HG03342 (cell line): ENCODE measurements at regions not wholly inside any gene's neighbourhood (a gene's known extent, or its start where the extent isn't known, plus 50 kb on each side); places are given as distances from the start of the nearest gene placed in this dataset.

Experiments used
- ATAC-seq: cut with Tn5 transposase; IDR thresholded peaks from one replicate; pipeline ENCODE4 v1.9.1; 2021; ENCODE audit warnings: mild to moderate bottlenecking, moderate library complexity; ENCODE audit not compliant: unreplicated experiment

DNA sequence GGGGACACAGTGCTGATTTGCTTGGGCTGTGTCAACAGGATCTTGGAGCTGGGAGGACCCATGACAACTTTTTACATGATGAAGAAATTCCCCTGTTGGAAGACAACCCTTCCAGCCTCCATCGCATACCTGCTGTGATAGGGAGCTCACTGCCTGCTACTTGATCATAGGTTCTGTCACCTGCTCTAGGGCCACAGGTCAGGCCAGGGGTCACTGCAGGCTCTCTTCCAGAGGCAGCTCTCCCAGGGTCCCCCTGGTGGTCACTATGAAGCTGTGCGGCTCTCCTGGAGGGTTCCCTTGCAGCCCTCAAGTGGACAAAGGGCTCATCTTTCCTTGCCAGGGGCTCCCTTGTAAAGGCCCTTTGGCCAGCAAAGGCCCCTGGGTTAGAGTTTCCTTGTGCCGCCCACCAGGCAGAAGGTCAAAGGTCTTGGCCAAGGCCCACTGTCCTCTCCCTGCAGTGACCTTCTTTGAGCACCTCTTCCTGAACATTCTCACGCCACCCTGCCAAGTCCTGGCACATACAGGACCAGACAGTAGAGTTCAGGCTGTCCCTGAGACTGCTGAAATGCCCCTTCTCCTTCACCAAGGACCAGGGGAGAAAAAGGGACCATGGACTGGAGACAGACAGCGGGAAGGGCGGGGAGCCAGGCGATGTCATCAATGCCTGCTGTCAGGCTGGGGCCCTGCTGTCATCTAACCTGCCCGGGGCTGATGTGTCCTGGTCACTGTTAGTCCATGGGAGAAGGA, 345.1 kb downstream of the DYSF start:
- ATAC-seq: peak; percentile 56

DNA sequence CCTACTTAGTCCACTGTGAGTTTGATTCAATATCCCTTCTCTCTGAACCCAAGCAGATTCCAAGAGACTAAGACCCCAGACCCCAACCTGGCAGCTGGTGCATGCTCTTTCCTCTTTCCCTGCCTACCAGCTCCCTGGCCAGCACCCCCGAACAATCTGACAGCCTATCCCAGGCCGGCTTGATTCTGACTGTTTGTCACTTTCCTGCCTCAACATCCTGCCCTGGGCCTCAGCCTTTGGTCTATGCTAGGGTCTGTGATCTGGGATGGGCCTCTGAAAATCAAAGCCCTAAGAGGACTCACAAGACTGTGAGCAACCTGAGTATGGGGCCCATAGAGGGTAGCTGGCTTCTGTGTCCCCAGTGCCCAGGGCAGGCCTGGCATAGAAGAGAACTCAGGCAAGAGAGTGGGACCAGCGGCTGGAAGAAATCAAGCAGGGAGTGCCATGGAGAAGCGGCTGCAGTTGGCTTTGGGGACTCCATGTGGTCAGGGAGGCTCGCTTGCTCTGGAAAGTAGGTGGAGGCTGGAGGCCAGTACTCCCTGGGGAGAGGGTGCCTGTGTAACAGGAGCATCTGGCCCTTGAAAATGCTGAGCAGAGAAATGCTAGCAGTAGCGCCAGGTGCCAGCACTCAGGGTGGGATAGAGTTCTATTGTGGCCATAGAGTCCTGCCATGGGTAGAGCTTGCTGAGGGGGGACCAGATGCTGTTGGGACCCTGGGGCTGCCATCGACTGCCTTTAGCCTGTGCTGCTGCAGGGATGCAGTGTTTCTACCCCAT, 343.9 kb downstream of the DYSF start:
- ATAC-seq: no peak

DNA sequence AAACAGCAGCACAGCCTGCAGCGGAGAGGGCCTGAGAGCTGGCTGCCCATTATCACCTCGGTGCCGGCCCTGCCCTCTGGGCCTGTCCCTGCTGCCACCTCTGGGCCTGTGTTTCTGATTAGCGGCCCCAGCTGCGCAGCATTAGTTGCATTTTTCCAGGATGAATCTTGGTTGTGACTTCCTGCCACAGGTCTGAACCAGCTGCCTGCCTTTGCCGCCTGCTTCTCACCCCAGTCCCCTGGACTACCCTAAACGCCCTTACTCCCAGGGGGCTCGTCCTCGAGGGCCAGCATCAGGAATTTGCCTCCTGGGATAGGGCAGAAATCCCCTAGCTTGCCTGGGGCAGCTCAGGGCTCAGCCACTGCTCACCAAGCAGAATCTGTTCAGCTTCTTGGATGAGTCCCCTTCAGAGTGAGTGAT, 342.8 kb downstream of the DYSF start:
- no peak for ATAC-seq

DNA sequence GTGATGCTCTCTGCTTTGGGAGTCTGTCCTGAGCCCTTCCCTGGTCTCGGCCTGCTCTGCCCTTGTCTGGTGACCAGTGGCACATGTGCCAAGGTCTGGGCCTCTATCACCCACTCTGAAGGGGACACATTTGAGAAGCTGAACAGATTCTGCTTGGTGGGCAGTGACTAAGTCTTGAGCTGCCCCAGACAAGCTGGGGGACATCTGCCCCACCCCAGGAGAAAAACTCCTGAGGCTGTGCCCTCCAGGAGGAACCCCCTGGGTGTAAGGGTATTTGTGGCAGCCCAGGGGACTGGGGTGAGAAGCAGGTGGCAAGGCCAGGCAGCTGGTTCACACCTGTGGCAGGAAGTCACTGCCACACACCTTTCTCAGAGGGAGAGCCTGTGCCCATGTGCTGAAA, 342.1 kb downstream of the DYSF start:
- ATAC-seq: no peak

GRCh38 chr2:71794611-71795010, 341.2 kb downstream of the DYSF start:
- ATAC-seq: no peak

DNA sequence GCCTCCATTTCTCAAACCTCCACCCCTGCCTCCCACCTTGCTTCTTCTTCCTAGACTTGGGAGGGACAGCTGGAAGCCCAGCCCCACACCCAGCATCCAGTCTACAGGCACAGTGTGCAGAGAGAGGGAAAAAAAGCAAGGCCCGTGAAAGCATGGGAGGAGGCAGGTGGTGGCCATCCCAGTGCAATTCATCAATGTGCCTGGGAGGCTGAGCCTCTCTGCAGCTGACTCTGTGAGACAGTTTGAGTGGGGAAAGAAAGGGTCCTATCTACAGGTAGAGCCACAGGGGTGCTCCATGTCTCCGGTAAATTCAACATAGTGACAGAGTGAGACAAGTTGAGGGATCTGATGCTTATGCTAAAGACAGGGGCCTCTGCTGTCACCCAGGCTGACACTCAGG, 340.6 kb downstream of the DYSF start:
- ATAC-seq: no peak

GRCh38 chr2:71792926-71793761, 339.8 kb downstream of the DYSF start:
- ATAC-seq: no peak

DNA sequence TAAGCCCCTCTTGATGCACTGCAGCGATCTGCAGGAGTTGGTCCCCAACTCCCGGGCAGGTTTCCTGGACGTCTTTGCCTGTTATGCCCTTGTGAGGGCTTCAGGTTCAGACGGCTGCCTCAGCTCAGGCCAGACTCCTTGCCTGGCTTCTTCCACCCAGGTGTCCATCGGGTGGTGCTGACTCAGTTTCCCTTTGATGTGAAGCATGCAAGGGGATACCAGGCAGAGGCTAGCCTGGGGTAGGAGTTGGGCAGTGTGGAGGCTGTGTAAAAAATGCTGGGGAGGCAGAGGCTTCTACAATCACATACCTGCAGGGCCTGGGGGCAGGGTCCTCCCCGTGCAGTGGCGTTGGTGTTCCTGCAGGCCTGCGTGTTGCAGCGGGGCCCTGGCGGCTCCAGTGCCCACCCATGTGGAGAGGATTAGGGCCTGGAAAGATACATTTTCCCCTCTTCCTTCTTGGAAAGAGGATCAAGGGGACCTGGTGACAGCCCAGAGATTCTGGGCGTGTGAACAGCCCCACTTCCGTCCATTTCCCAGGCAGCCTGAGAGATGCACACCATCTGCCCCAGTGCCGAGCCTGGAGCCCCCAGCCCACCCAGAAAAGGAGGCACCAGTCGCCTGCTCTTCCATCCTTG, 338.3 kb downstream of the DYSF start:
- no peak for ATAC-seq

DNA sequence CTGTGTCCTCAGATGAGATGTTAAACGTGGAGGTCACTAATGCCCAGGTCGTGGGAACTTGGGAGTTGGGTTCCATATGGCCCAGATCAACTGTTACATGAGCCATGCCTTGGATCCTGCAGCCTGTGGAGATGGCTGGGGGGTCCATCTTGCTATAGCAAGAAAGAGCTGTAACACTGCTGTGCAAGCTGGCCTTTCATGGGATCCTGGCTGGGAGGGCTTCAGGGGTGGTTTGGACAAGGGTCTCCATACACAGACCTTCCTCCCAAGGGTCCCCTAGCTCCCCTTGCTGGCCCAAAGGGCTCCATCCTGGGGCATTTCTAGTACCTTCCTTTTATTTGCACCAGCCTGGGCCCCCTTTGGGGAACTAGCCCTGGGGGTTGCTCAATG, 337.7 kb downstream of the DYSF start:
- ATAC-seq: no peak

DNA sequence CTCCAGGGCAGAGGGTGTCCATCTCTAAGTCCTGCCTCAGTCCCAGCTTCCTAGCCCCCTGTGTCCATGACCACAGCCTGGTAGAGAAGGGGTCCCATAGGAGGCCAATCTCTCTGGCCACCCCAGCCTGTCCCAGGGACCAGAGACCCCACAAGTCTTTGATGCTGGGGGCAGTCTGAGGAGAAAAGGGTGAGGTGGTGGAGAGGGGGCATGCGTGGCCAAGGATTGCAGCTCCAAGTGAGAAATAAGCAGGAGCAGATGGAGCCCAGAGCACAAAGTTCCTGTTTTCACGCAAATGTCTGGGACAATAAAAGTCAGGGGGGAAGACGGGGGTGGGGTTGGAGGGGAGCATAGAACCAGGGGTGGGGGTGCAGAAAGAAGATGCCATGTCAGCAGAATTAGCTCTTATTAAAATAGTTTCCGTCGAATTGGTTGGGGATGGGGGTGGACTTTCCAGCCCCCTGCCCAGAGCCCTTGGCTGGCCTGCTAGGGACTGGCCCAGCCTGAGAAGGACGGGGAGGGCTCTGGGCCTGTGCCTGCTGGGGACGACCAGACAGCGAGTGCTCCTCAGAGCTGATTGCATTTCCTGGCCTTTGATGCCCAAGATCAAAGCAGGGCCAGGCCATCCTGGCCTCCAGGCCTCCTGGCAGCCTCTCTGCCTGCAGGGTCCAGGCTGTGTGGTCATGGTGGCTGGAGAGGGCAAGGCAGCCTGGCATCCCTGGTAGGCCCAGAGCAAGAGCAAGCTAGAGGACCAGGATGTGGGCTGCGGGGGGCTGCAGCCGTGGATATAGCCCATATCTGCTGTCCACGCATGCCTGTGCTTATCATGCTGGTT, 337.1 kb downstream of the DYSF start:
- no peak for ATAC-seq

GRCh38 chr2:71789556-71790204, 336.3 kb downstream of the DYSF start:
- no peak for ATAC-seq

GRCh38 chr2:71788601-71789240, 335.4 kb downstream of the DYSF start:
- no peak for ATAC-seq

- ATAC-seq: no peak
Observed at GRCh38 chr2:71788186-71788525, 334.8 kb downstream of the DYSF start.

DNA sequence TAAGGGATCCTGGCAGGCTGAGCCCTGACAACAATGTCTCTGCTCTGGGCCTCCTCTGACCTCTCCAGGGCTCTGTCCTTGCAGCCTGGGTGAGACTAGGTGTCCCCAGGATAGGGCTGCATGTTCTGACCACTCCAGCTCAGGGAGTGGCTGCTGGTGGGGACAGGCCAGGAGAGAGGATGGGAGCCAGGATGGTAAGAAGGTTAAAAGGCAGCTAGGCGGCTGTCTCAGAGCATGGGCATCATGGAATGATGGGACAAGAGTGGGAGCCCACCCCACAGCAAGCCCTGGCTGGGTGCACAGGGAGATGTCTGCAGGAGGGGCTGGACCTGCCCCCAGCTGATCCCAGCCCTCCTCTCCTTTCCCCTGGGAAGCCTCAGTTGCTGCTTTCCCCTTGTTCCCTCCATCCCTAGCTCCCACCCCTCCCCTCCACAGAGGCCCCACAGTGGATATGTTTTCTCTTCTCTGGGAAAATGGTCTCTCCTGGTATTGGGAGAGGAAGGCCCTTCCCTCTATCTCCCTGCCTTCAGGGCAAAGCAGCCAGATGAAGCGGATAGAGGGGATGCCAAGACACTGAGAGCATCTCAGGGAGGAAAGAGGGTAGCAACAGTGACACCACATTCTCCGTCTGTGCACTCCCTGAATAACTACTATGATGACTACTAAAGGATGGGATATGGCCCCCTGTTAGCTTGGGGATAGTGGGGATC, 334.3 kb downstream of the DYSF start:
- ATAC-seq: no peak

GRCh38 chr2:71787108-71787415, 333.7 kb downstream of the DYSF start:
- no peak for ATAC-seq

- no peak for ATAC-seq
Observed at GRCh38 chr2:71786291-71787107, 333.1 kb downstream of the DYSF start.

GRCh38 chr2:71785516-71785981, 332.2 kb downstream of the DYSF start:
- ATAC-seq: no peak
